GM12874 (cell line): ENCODE measurements at regions not wholly inside any gene's neighbourhood (a gene's known extent, or its start where the extent isn't known, plus 50 kb on each side); places are given as distances from the start of the nearest gene placed in this dataset.

Source experiments
- TF ChIP-seq, protein P1 (sequence below): IDR thresholded peaks from 2 replicates; pipeline ENCODE4 v1.5.1; 2011; ENCODE audit warnings: low read depth, mild to moderate bottlenecking, control low read depth, low read length, moderate library complexity; ENCODE audit not compliant: insufficient read depth

DNA sequence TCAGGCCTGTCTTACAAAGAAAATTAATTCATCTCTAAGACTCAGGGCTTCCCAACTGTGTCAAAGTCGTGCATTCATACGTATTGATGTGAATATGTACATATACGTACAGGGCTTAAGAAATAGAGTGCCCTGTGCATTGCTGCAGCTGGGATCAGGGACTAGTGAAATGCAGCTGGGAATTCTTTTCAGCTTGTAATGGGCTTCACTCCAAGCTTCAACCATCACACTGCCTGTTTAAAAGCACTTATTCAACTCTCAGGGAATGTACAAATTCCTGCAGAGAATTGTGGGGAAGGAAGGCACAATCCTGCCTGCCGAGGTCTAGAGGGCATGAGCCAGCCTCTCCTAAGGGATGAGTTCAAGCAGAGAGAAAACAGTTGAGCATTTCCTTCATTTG, 59.6 kb upstream of the MAN2A1 start:
- TF ChIP-seq, protein P1, sequence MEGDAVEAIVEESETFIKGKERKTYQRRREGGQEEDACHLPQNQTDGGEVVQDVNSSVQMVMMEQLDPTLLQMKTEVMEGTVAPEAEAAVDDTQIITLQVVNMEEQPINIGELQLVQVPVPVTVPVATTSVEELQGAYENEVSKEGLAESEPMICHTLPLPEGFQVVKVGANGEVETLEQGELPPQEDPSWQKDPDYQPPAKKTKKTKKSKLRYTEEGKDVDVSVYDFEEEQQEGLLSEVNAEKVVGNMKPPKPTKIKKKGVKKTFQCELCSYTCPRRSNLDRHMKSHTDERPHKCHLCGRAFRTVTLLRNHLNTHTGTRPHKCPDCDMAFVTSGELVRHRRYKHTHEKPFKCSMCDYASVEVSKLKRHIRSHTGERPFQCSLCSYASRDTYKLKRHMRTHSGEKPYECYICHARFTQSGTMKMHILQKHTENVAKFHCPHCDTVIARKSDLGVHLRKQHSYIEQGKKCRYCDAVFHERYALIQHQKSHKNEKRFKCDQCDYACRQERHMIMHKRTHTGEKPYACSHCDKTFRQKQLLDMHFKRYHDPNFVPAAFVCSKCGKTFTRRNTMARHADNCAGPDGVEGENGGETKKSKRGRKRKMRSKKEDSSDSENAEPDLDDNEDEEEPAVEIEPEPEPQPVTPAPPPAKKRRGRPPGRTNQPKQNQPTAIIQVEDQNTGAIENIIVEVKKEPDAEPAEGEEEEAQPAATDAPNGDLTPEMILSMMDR: no peak

- TF ChIP-seq, protein P1: no peak
Measured at GRCh38 chr5:109628591-109628990, 61.1 kb upstream of the MAN2A1 start.

GRCh38 chr5:109620651-109621050, 69.1 kb upstream of the MAN2A1 start:
- TF ChIP-seq, protein P1: no peak

DNA sequence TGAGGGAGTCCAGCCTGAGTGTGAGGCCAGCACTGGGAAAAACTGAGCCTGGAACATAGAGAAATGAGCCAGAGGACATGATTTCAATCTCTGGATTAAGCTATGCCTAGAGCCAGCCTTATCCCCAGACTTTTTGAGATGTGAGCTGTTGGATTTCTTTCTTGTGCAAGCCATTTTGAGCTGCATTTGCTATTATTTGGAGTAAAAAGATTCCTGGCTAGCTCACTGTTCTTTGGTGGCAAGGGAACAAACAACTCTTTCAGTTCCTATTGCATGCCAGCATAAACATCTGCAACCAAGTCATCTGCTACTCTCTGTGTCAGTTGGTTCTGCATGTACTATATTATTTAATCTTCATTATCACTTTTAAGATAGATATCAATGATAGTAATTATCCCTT, 70.1 kb upstream of the MAN2A1 start:
- TF ChIP-seq, protein P1: no peak

GRCh38 chr5:109619021-109619460, 70.7 kb upstream of the MAN2A1 start:
- TF ChIP-seq, protein P1: no peak

DNA sequence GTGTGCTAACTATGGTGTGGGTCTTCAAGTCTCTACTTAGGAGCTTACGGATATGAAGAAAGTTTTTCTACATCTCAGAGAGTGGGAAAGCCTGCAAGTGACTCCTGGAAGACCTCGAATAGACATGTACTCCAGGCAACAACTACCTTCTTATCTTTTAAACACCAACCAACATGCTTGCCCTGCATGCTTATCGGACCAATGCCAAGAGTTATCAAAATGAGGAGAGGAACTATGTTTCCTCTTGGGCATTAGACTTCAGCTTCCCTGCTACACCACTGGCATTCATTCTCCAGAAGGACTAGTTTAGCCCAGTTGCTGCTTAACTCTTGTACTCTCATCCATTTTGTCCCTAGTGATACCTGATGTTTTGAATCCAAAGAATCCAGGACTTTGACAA, 74.7 kb upstream of the MAN2A1 start:
- TF ChIP-seq, protein P1: no peak

GRCh38 chr5:109614301-109614700, 75.4 kb upstream of the MAN2A1 start:
- TF ChIP-seq, protein P1: no peak
